ENCODE measurements at regions not wholly inside any gene's neighbourhood (a gene's known extent, or its start where the extent isn't known, plus 50 kb on each side); places are given as distances from the start of the nearest gene placed in this dataset.

DNA sequence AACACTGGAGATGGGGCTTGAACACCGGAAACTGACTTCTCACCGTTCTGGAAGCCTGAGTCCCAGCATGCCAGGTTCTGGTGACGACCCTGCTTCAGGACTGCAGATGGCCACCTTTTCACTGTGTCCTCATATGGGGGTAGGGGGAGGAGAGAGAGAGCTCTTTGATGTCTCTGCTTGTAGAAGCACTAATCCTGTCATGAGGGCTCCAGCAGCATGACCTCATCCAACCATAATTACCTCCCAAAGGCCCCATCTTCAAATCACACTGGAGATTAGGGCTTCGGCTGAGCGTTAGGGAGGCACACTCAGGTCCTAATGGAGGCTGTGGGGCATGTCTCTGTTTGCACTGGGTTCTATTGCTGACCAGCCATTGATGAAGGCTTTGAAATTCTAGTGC, 255.3 kb downstream of the TEX29 start:
- no TSS peak for BruUV-seq (replicated peaks)
- Histone ChIP-seq H3K4me3 (ENCODE audit: low read depth, low read length, poor library complexity, severe bottlenecking) (no peak overlapping the region), H2AFZ (ENCODE audit: low read length) (no peak overlapping the region), H3K36me3 (ENCODE audit: insufficient read depth, low read length) (no peaks in the 10 kb centered on the region), H3K4me2 (ENCODE audit: low read length) (no peak overlapping the region), H3K79me2 (ENCODE audit: insufficient read depth, low read depth, low read length) (no peaks in the 10 kb centered on the region), H3K4me1 (ENCODE audit: insufficient read depth, low read length, poor library complexity, severe bottlenecking) (no peaks in the 10 kb centered on the region), H3K9me3 (ENCODE audit: low read length) (no peaks in the 10 kb centered on the region), H4K20me1 (ENCODE audit: insufficient read depth, low read length) (no peaks in the 10 kb centered on the region), H3K9me2 (ENCODE audit: insufficient read depth, low read length) (no peaks in the 10 kb centered on the region), H3K27ac (ENCODE audit: low read depth, low read length, poor library complexity, severe bottlenecking) (no peak overlapping the region)
- DNase-seq (ENCODE audit: low spot score): no peak
- TF ChIP-seq, protein P1, sequence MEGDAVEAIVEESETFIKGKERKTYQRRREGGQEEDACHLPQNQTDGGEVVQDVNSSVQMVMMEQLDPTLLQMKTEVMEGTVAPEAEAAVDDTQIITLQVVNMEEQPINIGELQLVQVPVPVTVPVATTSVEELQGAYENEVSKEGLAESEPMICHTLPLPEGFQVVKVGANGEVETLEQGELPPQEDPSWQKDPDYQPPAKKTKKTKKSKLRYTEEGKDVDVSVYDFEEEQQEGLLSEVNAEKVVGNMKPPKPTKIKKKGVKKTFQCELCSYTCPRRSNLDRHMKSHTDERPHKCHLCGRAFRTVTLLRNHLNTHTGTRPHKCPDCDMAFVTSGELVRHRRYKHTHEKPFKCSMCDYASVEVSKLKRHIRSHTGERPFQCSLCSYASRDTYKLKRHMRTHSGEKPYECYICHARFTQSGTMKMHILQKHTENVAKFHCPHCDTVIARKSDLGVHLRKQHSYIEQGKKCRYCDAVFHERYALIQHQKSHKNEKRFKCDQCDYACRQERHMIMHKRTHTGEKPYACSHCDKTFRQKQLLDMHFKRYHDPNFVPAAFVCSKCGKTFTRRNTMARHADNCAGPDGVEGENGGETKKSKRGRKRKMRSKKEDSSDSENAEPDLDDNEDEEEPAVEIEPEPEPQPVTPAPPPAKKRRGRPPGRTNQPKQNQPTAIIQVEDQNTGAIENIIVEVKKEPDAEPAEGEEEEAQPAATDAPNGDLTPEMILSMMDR (conservative IDR thresholded peaks at IDR 0.05; ENCODE audit: low read length): no peak
- TF ChIP-seq EZH2phosphoT487 (IDR thresholded peaks at IDR 0.05; ENCODE audit: borderline replicate concordance, low read depth, low read length): no peak
- intact Hi-C loops (cut with micrococcal nuclease; ENCODE audit: unreplicated experiment): no loop called here
- POLR2A ChIA-PET: no interaction called here
- CTCF ChIA-PET (ENCODE audit: unreplicated experiment): no interaction called here

DNA sequence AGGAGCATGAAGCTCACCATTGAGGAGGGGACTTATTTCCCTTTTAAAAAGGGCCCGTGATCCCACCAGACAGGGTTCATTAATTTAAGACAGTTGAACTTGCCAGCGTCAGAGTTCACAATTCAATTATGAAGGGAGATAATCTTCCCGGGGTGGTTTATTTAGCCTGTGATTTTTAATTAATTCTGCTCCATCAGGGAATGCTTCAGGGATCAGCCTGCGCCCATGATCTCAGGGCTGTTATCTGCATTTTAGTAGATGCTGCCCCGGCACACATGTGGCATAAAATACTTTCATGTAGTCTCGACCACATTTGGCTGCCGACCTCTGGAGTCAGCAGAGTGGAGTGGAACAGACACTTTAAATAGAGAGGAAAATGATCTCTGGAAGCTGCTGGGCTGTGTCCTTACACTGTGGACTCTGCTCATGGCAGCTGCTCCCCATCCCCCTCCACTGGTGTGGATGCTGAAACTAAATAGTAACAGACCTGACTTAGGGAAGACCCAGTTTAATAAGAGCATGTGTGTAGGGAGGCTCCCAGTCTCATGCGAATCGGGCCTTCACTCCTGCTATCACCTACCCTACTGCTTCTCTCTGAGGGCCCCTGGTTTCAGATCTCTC, 256.9 kb downstream of the TEX29 start:
- Histone ChIP-seq H3K9me3 (ENCODE audit: low read length) (no peaks in the 10 kb centered on the region), H3K9me2 (ENCODE audit: insufficient read depth, low read length) (no peaks in the 10 kb centered on the region), H3K4me3 (ENCODE audit: low read depth, low read length, poor library complexity, severe bottlenecking) (no peak overlapping the region), H3K27ac (ENCODE audit: low read depth, low read length, poor library complexity, severe bottlenecking) (no peak overlapping the region), H3K36me3 (ENCODE audit: insufficient read depth, low read length) (no peaks in the 10 kb centered on the region), H4K20me1 (ENCODE audit: insufficient read depth, low read length) (no peaks in the 10 kb centered on the region), H3K79me2 (ENCODE audit: insufficient read depth, low read depth, low read length) (no peaks in the 10 kb centered on the region), H2AFZ (ENCODE audit: low read length) (no peak overlapping the region), H3K4me2 (ENCODE audit: low read length) (no peak overlapping the region), H3K4me1 (ENCODE audit: insufficient read depth, low read length, poor library complexity, severe bottlenecking) (no peaks in the 10 kb centered on the region)
- intact Hi-C loops (cut with micrococcal nuclease; ENCODE audit: unreplicated experiment): no loop called here
- DNase-seq (ENCODE audit: low spot score): no peak
- ChIA-PET CTCF (ENCODE audit: unreplicated experiment) (interaction anchor here (0.5 kb wide), 1 partner anchor 14 kb away, joined by 3 read pairs; no protein-coding TSS in a partner anchor), POLR2A (no interaction called here)
- TF ChIP-seq, protein P1 (conservative IDR thresholded peaks at IDR 0.05; ENCODE audit: low read length): no peak
- no peak for TF ChIP-seq EZH2phosphoT487 (IDR thresholded peaks at IDR 0.05; ENCODE audit: borderline replicate concordance, low read depth, low read length)
- no TSS peak for BruUV-seq (replicated peaks)

GRCh38 chr13:111577956-111578605, 257.6 kb downstream of the TEX29 start:
- no TSS peak for BruUV-seq (replicated peaks)
- TF ChIP-seq, protein P1 (conservative IDR thresholded peaks at IDR 0.05; ENCODE audit: low read length): no peak
- TF ChIP-seq EZH2phosphoT487 (IDR thresholded peaks at IDR 0.05; ENCODE audit: borderline replicate concordance, low read depth, low read length): no peak
- ChIA-PET POLR2A (no interaction called here), CTCF (ENCODE audit: unreplicated experiment) (no interaction called here)
- Histone ChIP-seq H3K79me2 (ENCODE audit: insufficient read depth, low read depth, low read length) (no peaks in the 10 kb centered on the region), H4K20me1 (ENCODE audit: insufficient read depth, low read length) (no peaks in the 10 kb centered on the region), H3K4me2 (ENCODE audit: low read length) (no peak overlapping the region), H2AFZ (ENCODE audit: low read length) (no peak overlapping the region), H3K9me3 (ENCODE audit: low read length) (no peaks in the 10 kb centered on the region), H3K27ac (ENCODE audit: low read depth, low read length, poor library complexity, severe bottlenecking) (no peak overlapping the region), H3K9me2 (ENCODE audit: insufficient read depth, low read length) (no peaks in the 10 kb centered on the region), H3K4me3 (ENCODE audit: low read depth, low read length, poor library complexity, severe bottlenecking) (no peak overlapping the region), H3K36me3 (ENCODE audit: insufficient read depth, low read length) (no peaks in the 10 kb centered on the region), H3K4me1 (ENCODE audit: insufficient read depth, low read length, poor library complexity, severe bottlenecking) (no peaks in the 10 kb centered on the region)
- no peak for DNase-seq (ENCODE audit: low spot score)
- intact Hi-C loops (cut with micrococcal nuclease; ENCODE audit: unreplicated experiment): no loop called here
